Astrocyte of the spinal cord (primary cell): ENCODE measurements at regions not wholly inside any gene's neighbourhood (a gene's known extent, or its start where the extent isn't known, plus 50 kb on each side); places are given as distances from the start of the nearest gene placed in this dataset.

Experiments used
- DNase-seq: peaks from one replicate; pipeline ENCODE4 v3.0.0; 2011; ENCODE audit warnings: low read depth, low spot score
- H3K4me3 ChIP-seq: 2 replicates; pipeline ENCODE4 v1.5.1; 2011; ENCODE audit warnings: low read depth, mild to moderate bottlenecking, low read length, moderate library complexity
- CTCF ChIP-seq: IDR thresholded peaks from 2 replicates; pipeline ENCODE4 v1.5.1; 2012; ENCODE audit warnings: low read depth, mild to moderate bottlenecking, low read length, inconsistent platforms
- in situ Hi-C: cut with HindIII; loops from 2 replicates; pipeline ENCODE4 v1.10.0; 2017; ENCODE audit warnings: low sequenced_read_pairs

DNA sequence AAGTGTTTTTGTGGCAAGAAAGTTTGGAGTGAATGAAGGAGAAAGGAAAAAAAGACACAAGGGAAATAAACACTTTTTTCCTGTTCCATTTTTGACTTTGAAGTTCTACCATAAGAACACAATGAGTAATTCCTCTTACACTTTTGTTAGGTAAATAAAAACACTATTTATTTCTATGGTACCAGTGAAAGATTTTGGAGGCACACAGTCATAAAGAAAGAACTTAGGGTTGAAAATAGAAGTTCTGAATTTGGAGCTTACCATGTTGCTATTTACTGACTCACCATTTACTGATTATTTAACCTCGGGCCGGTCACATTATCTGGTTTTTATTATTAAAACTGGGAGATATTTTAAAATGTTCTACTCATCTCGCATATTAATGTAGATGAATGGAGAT is 367.8 kb downstream of the TLE1 start:
- TF ChIP-seq CTCF = no peak
- in situ Hi-C loops = no loop called here
- no peak for DNase-seq

GRCh38 chr9:81320909-81321482 is 368.4 kb downstream of the TLE1 start:
- no peak for DNase-seq
- no peak overlapping the region for H3K4me3 ChIP-seq
- in situ Hi-C loops = no loop called here
- TF ChIP-seq CTCF = no peak

More for the DNA sequence above, 367.8 kb downstream of the TLE1 start:
- H3K4me3 ChIP-seq = no peak overlapping the region

DNA sequence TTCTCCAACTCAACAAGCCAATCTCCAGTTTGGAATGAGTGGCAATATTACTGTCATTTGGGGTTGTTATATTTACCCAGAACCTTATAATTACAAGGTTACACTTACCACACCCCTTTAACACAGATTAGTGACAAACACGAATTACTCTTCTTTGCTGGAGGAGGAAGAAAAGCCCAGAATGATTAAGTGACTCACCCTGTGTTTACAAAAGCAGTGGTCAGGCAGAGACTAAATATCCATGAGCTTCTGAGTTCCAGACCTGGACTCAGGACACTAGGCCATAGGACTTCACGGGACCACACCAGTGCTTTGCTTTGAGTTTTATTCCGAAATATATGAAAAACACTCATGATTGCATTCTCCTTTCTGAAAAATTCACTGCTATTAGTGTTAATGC is 370.8 kb downstream of the TLE1 start:
- DNase-seq = peak; percentile 52
- no peak for TF ChIP-seq CTCF
- in situ Hi-C loops = no loop called here
- no peak overlapping the region for H3K4me3 ChIP-seq

GRCh38 chr9:81317939-81318338 is 371.4 kb downstream of the TLE1 start:
- in situ Hi-C loops = no loop called here
- peak; percentile 38 for DNase-seq
- no peak for TF ChIP-seq CTCF
- no peak overlapping the region for H3K4me3 ChIP-seq

- in situ Hi-C loops = no loop called here
These were observed 372.1 kb downstream of the TLE1 start for GRCh38 chr9:81317223-81317622.

GRCh38 chr9:81314490-81314889 is 374.9 kb downstream of the TLE1 start:
- in situ Hi-C loops = no loop called here
- no peak for TF ChIP-seq CTCF
- DNase-seq = no peak
- no peak overlapping the region for H3K4me3 ChIP-seq

More at GRCh38 chr9:81317223-81317622, 372.1 kb downstream of the TLE1 start:
- TF ChIP-seq CTCF = no peak
- DNase-seq = no peak
- H3K4me3 ChIP-seq = no peak overlapping the region

GRCh38 chr9:81313877-81314276 is 375.5 kb downstream of the TLE1 start:
- no peak for TF ChIP-seq CTCF
- in situ Hi-C loops = no loop called here
- DNase-seq = no peak
- no peak overlapping the region for H3K4me3 ChIP-seq
